GM12878 (cell line): ENCODE measurements at regions not wholly inside any gene's neighbourhood (a gene's known extent, or its start where the extent isn't known, plus 50 kb on each side); places are given as distances from the start of the nearest gene placed in this dataset.

Experiments
- ATAC-seq: fragments of 200-7000 bp; cut with Tn5 transposase; 3 replicates; pipeline ENCODE4 v1.9.1; 2020; ENCODE audit warnings: mild to moderate bottlenecking, moderate library complexity
- BruUV-seq: library from RNA; stranded (reverse); fragments of 400-500 nt; replicated peaks from 2 replicates; lab custom pipeline; 2021; lab: Mats Ljungman, UMichigan
- CTCF ChIA-PET: fragments of 300-600 bp; sonication (Branson Sonifier 250); formaldehyde crosslinking; extraction: SDS; loops from one replicate; lab custom pipeline; 2021; ENCODE audit warnings: inconsistent platforms; lab: Yijun Ruan, JAX
- POLR2A ChIA-PET: fragments of 350-600 bp; formaldehyde crosslinking; extraction: SDS; loops from one replicate; lab custom pipeline; 2021; ENCODE audit warnings: inconsistent platforms; lab: Charles Lee
- RAD21 ChIA-PET: fragments of 300-600 bp; sonication (Branson Sonifier 250); formaldehyde crosslinking; loops from one replicate; lab custom pipeline; 2023; ENCODE audit warnings: antibody characterized with exemption; ENCODE audit not compliant: unreplicated experiment; lab: Charles Lee
- SMC1A ChIA-PET: fragments of 300-600 bp; sonication (Branson Sonifier 250); formaldehyde crosslinking; loops from one replicate; lab custom pipeline; 2023; ENCODE audit not compliant: unreplicated experiment, uncharacterized antibody; lab: Charles Lee
- DNase-seq: peaks from one replicate; pipeline ENCODE4 v3.0.0-alpha.2; 2011; ENCODE audit warnings: low read depth, low spot score
- FAIRE-seq: peaks from 3 replicates; lab custom pipeline; 2011; peaks lifted over from hg19 to GRCh38; lab: Jason Lieb, UNC
- H2AFZ ChIP-seq: 2 replicates; pipeline ENCODE4 v1.6.0; 2011; ENCODE audit warnings: low read depth, low read length, control low read depth; ENCODE audit not compliant: control insufficient read depth
- H3K27ac ChIP-seq: 2 replicates; pipeline ENCODE4 v1.5.1; 2011; ENCODE audit warnings: control low read depth; ENCODE audit not compliant: control insufficient read depth, insufficient read depth
- H3K27me3 ChIP-seq, 2 experiments: replicated peaks in 1 of 2; 2 replicates each; pipeline versions ENCODE4 v1.6.0 to v1.6.1; 2011; ENCODE audit warnings: low read length in 1 of 2; ENCODE audit not compliant: control insufficient read depth in 2 of 2, insufficient read depth in 2 of 2
- H3K36me3 ChIP-seq, 2 experiments: 2 replicates each; pipeline ENCODE4 v1.5.1; 2011; ENCODE audit warnings: low read length in 1 of 2; ENCODE audit not compliant: control insufficient read depth in 2 of 2, insufficient read depth in 2 of 2
- H3K4me1 ChIP-seq: 2 replicates; pipeline ENCODE4 v1.6.1; 2011; ENCODE audit warnings: mild to moderate bottlenecking, low read length, moderate library complexity, mixed read lengths; ENCODE audit not compliant: control insufficient read depth, insufficient read depth
- H3K4me2 ChIP-seq: 2 replicates; pipeline ENCODE4 v1.6.0; 2011; ENCODE audit warnings: control low read depth; ENCODE audit not compliant: control insufficient read depth, insufficient read depth
- H3K4me3 ChIP-seq: fragments of 200-600 bp; sonication (generic); 2 replicates; pipeline ENCODE4 v1.5.1; 2016
- H3K79me2 ChIP-seq: 2 replicates; pipeline ENCODE4 v1.6.0; 2011; ENCODE audit warnings: low read length; ENCODE audit not compliant: control insufficient read depth, insufficient read depth
- H3K9ac ChIP-seq: 2 replicates; pipeline ENCODE4 v1.8.0; 2011; ENCODE audit warnings: low read length, control low read depth, mixed read lengths; ENCODE audit not compliant: control insufficient read depth, insufficient read depth
- H3K9me3 ChIP-seq: replicated peaks from 3 replicates; pipeline ENCODE4 v1.5.1; 2011; ENCODE audit warnings: mild to moderate bottlenecking, low read length; ENCODE audit not compliant: control insufficient read depth, insufficient read depth
- H4K20me1 ChIP-seq: 2 replicates; pipeline ENCODE4 v1.6.0; 2011; ENCODE audit not compliant: control insufficient read depth, insufficient read depth
- WGBS: methylation state at CpG from one replicate; pipeline ENCODE4 v1.1.6; 2016; ENCODE audit warnings: low lambda C conversion rate; ENCODE audit not compliant: insufficient replicate concordance, insufficient coverage; ENCODE audit errors: missing lambda C conversion rate; 5-methylcytosine and 5-hydroxymethylcytosine counted together
- in situ Hi-C: fragments of 300-500 bp; cut with MboI; formaldehyde crosslinking; loops from 9 replicates; pipeline ENCODE4 v1.14.3; 2018; ENCODE audit warnings: mixed read lengths
- intact Hi-C: fragments of 100-400 bp; cut with micrococcal nuclease; formaldehyde crosslinking; loops from one replicate; pipeline ENCODE4 v1.14.2; 2022; ENCODE audit not compliant: unreplicated experiment
- TF ChIP-seq, protein P1 (sequence below): fragments of 450-650 bp; formaldehyde crosslinking; IDR thresholded peaks from 2 replicates; pipeline ENCODE4 v1.4.0; 2022; ENCODE audit warnings: mild to moderate bottlenecking, moderate library complexity
- TF ChIP-seq, protein P2 (sequence below): fragments of 450-650 bp; IDR thresholded peaks from 2 replicates; pipeline ENCODE4 v1.6.1; 2017; ENCODE audit warnings: low read depth, mild to moderate bottlenecking, moderate library complexity

DNA sequence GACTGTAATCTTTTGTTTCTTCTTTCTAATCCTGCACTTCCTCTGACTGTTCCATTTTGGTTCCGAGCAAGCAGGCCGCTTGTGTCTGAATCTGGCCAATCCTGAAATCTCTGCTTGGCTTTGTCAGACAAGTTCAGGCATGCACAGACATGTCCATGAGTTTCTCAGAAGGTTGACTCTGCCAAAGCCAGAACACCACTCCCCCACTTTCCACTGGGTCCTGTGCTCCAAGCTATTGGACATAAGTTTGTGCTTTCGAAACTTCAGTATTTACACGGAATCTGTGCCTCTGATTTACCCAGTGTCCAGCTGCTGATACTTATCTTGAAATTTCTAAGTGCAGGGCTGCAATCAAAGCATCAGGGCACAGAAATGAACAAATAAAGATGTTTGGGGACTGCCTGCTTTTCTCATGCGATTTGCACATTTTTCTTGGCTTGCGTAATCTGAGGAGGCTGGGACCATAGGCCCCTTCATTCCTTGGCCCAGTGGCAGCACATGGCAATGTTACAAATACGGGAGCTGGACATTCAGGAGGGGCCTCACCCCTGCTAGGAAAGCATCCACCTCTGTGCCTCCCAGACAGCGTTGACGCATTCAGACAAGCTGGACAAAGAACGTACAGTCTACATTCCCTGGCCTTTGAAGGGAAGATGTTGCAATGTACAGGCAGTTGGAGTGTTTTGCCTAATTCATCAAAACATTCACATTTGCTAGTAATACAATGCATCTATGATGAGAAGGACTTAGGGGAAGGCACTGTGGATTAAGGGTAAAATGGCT is 209.2 kb upstream of the PAPPA start:
- Histone ChIP-seq H3K9ac (no peak overlapping the region), H3K4me2 (no peak overlapping the region), H3K79me2 (no peaks in the 10 kb centered on the region), H3K27ac (no peak overlapping the region), H3K27me3 (no peaks in the 10 kb centered on the region), H2AFZ (no peak overlapping the region), H3K36me3 (no peaks in the 10 kb centered on the region), H3K4me1 (no peaks in the 10 kb centered on the region), H3K4me3 (no peak overlapping the region), H3K9me3 (no peaks in the 10 kb centered on the region), H4K20me1 (no peaks in the 10 kb centered on the region)
- RAD21 ChIA-PET, result no interaction called here
- FAIRE-seq (no peak), ATAC-seq (no peak), DNase-seq (no peak)
- SMC1A ChIA-PET, result no interaction called here
- TF ChIP-seq, protein P1, sequence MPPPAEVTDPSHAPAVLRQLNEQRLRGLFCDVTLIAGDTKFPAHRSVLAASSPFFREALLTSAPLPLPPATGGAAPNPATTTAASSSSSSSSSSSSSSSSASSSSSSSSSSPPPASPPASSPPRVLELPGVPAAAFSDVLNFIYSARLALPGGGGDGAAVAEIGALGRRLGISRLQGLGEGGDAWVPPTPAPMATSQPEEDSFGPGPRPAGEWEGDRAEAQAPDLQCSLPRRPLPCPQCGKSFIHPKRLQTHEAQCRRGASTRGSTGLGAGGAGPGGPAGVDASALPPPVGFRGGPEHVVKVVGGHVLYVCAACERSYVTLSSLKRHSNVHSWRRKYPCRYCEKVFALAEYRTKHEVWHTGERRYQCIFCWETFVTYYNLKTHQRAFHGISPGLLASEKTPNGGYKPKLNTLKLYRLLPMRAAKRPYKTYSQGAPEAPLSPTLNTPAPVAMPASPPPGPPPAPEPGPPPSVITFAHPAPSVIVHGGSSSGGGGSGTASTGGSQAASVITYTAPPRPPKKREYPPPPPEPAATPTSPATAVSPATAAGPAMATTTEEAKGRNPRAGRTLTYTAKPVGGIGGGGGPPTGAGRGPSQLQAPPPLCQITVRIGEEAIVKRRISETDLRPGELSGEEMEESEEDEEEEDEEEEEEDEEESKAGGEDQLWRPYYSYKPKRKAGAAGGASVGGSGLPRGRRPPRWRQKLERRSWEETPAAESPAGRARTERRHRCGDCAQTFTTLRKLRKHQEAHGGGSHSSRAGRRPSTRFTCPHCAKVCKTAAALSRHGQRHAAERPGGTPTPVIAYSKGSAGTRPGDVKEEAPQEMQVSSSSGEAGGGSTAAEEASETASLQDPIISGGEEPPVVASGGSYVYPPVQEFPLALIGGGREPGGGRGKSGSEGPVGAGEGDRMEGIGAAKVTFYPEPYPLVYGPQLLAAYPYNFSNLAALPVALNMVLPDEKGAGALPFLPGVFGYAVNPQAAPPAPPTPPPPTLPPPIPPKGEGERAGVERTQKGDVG (CRISPR knock-in tag), result no peak
- TF ChIP-seq, protein P2, sequence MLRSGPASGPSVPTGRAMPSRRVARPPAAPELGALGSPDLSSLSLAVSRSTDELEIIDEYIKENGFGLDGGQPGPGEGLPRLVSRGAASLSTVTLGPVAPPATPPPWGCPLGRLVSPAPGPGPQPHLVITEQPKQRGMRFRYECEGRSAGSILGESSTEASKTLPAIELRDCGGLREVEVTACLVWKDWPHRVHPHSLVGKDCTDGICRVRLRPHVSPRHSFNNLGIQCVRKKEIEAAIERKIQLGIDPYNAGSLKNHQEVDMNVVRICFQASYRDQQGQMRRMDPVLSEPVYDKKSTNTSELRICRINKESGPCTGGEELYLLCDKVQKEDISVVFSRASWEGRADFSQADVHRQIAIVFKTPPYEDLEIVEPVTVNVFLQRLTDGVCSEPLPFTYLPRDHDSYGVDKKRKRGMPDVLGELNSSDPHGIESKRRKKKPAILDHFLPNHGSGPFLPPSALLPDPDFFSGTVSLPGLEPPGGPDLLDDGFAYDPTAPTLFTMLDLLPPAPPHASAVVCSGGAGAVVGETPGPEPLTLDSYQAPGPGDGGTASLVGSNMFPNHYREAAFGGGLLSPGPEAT, result no peak
- WGBS, result 42% methylated on average over 10 of the region's 10 CpGs
- in situ Hi-C loops, result no loop called here
- intact Hi-C loops, result no loop called here
- BruUV-seq, result no TSS peak
- CTCF ChIA-PET, result interaction anchor here (0.6 kb wide), 1 partner anchor 15 kb away, joined by 3 read pairs; no protein-coding TSS in a partner anchor
- POLR2A ChIA-PET, result no interaction called here
